ENCODE measurements at regions not wholly inside any gene's neighbourhood (a gene's known extent, or its start where the extent isn't known, plus 50 kb on each side); places are given as distances from the start of the nearest gene placed in this dataset.

DNA sequence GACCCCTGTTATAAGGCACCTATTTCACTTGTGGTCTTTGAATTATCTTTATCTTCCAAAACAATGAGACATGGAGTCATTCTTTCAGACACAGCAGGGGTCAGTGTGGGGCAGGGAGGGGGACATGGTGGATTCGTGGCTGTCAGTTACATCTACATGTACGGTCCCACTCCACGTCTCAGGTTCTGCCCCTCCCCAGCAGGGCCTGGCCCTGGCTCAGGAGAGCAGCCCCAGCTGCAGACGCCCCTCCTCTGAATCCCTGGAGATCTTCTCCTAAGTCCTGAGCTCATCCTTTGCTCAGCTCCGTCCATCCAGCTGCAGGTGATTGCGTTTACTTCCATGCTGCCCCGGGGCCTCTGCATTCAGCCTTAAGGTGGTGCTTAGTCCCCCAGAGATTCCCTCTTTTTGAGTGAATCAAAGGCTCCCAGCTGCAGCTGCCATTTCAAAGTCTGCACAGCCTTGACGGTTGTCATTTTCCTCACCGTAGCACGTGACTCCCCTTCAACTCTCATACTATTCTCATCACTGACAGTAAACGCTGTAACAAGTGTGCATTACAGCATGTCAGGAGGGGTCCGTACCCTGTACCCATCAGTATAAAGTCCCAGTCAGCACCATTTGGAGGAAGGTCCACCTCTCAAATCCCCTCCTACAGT is 113.4 kb upstream of the TCERG1L start:
- DNase-seq (ENCODE audit: insufficient read length, low spot score) = no peak
- FAIRE-seq = no peak

DNA sequence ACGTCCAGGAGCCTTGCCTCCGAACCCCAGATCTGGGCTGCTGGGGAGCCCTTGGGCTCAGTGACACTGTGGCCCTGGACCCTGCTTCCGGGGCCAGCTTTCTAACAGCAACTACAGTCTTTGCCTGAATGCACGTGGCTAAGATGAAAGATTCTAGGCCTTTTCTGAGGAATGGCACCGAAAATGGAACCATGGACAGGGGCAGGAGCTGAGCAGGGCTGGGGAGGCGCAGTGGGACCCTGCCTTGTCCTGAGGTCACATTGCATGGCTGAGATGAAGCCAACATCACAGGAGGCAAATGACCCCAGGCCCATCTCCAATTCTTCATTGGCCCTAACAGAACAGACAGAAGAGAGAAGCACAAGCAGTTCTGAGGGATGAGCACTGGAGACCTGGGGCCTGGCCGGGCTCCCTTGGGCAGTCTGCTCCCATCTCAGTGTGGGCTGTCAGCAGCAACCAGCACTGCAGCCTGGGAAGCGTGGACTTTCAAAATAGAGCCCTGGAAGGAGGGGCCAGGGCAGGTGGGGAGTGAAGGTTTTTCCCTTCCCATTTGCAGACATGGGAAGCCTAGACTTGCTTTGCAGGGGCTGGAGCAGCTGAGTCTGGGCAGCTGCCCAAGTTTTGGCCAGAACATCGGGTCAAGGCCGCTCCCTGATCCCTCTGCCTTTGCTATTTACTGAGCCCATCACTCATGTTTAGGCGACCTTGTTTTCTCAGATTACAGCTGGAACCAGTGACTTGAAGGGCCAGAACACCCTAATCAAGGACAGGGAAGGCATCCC is 114.4 kb upstream of the TCERG1L start:
- DNase-seq (ENCODE audit: insufficient read length, low spot score) = no peak
- no peak for FAIRE-seq

DNA sequence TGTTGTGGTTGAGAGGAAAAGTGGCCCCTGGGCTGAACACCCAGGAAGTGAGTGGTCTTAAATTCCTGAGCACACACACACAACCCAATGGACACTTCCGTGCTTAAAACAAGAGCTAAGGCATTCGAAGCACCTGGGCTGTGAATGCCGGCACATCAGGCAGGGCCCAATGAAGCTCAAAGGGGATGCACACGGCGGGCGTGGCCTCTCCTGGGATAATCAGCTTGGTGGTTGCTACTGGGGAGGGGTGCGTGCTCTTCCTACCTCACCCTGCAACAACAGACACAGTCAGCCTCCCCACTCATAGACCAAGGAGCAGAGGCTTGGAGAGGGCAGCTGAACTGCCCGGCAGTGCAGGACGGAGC is 115.0 kb upstream of the TCERG1L start:
- DNase-seq (ENCODE audit: insufficient read length, low spot score) (no peak), FAIRE-seq (no peak)

DNA sequence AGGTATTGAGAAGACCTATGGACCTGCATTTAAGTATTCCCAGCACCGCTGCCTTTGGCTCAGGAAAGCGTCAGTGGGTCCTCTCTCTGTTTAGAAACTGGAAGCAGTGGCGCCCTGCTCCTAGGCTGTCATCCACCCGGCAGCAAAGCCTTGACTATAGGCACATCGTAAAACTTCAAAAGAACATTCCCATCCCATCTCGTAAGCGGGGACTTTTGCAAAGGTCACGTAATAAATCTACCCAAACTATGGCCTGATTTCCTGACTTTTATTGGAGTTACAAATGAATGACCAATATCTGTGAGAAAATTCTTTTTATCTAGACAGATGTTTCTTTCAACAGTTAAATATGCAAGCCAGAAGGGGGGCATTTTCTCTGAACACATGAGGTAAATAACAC is 115.8 kb upstream of the TCERG1L start:
- no peak for DNase-seq (ENCODE audit: insufficient read length, low spot score)
- no peak for FAIRE-seq

DNA sequence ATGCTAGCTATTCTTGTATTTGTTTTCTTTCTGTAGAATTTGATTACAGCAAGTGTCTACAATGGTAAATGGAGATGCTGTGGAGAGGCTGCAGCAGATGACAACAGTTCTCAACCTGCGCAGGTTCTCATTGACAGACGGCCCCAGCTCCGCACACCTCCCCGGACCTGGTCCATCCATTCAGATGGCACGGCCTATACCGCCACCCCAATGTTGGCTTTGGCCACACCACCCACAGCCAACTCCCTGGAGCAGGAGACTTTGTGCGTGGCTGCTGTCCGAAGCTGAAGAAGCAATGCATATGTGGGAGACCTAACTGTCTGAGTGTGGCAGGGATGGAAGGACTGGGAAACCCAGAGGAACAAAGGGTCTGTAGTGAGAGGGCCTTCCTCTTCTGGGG is 116.4 kb upstream of the TCERG1L start:
- no peak for FAIRE-seq
- DNase-seq (ENCODE audit: insufficient read length, low spot score) = no peak

DNA sequence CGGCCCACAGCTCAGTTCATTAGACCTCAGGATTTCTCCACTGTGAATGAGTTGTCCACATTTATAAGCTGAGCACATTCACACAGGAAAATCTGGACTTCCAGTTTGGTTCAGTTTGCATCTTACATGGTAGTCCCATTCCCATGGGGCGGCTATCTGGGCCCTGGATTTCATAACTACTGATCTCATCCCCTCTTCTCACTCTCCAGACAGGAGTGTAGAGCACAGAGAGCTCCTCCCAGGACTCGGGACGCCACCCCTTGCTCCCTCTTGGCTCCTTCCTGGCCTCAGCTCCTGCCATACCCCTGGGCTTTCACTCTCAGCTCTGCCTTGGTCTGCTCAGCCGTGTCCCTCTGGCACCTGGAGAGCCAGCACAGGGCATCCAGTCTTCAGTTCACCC is 117.6 kb upstream of the TCERG1L start:
- FAIRE-seq (no peak), DNase-seq (ENCODE audit: insufficient read length, low spot score) (no peak)

DNA sequence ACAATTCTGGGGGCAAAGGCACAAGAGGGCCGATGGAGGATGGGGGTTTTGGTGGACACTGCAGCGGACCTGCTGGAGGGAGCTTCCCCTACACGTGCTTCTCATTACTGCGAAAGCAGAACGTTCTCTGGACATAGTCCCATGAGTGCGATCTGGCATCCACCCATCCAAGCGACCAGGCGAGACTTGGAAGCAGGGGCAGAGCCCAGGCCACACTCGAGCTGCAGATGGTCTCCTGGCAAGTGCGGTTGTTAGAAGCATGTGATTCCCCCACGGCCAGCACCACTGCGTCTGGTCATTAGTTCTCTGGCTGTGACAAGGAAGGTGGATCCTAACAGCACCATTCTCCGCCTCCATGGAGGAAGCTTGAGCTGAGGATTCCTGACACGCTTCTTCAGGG is 118.4 kb upstream of the TCERG1L start:
- FAIRE-seq = no peak
- no peak for DNase-seq (ENCODE audit: insufficient read length, low spot score)

DNA sequence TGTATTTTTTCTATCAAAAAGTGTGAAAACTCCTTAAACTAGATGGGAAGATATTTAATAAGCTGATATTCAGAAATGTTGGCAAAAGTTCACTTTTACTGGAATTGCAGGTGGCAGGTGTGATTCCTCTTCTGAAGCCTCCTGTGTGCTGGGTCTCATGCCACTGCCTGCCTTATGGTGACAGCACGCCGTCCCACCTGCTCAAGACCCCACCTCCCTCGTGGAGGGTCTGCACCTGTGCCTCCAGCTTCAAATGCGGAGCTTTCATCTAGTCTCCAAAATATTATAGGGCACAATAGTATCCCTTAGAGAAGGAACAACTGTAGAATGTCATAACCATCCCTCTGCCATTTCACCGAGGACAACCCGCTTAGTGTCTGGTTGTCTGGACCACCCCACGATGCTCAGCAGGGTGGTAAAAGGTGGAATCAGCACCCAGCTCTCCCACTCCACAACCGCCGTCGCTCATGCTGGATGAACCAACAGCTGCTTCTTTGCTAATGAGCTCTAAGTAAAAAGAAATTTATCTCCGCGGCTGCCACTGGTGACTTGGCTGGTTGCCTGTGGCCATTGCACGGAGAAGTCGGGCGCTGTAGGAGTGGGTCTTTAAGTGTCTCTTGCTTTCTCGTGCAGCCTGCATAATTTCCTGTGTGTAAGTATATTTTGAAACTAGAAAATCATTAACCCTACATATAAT is 119.3 kb upstream of the TCERG1L start:
- DNase-seq (ENCODE audit: insufficient read length, low spot score) = no peak
- FAIRE-seq = no peak

DNA sequence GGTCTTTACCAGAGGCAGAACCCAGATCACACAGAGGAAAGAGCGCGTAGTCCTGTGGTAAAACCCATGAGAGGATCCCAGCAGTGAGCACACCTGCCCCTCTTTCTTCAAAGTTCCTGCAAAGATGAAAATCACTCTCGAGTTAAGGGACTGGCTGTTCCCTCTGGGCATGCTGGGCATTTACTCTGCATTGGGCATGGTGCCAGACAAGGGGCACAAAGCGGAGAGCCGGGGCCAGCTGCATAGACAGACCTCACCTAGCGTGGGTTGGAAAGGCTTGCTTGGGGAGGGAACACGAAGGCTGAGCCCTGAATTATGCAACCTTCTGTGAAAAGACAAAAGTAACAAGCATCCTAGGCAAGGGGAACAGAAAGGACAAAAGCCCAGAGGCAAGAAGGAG is 120.0 kb upstream of the TCERG1L start:
- DNase-seq (ENCODE audit: insufficient read length, low spot score) (no peak), FAIRE-seq (no peak)

DNA sequence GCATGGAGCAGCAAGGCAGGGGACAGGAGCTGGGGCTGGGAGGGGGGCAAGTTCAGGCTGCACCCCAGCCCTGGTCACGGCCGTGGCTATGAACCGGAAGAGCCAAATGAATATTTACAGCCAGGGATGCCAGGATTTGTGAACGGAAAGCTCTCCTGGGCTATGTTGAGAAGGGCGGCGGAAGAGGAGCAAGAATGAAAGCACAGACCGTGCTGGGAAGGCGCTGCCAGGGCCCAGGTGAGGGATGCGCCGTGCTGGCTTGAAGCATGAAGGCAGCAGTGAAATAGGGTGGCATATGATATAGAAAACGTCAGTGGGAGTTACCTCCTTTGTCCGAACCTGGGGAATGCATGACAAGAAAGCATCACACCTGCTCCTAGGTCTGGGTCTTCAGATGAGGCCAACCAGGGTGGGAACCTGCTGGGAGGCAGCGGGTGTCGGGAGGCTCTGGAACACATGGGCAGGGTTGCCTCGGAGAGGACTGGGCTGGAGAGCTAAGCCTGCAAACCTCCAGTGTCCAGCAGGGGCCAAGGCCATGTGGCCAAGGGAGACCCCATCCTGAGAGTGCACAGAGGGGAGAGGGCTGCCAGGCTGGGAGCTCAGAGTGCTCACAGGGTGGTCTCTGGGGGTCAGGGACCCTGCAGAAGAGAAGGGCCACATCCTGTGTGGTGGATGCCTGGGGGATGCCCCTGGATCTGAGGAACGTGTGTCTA is 120.6 kb upstream of the TCERG1L start:
- DNase-seq (ENCODE audit: insufficient read length, low spot score) = no peak
- no peak for FAIRE-seq

DNA sequence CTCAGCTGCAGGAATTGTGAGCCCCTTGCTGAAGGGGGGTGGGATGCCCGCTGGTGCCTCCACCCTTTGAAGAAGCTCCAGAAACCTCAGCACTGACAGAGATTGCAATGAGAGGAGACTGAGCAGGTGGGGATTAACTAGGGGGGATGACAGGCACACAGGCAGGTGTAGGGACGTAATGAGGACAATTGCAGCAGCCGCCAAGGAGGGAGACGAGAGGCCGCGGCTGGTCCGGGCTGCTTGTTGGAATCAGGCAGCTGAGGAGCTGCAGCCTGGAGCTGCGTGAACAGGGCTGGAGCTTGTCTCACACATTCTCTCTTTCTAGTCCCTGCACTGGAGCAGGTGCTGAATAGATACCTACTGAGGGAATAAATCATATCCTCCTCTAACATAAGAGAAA is 122.0 kb upstream of the TCERG1L start:
- no peak for DNase-seq (ENCODE audit: insufficient read length, low spot score)
- FAIRE-seq = no peak

DNA sequence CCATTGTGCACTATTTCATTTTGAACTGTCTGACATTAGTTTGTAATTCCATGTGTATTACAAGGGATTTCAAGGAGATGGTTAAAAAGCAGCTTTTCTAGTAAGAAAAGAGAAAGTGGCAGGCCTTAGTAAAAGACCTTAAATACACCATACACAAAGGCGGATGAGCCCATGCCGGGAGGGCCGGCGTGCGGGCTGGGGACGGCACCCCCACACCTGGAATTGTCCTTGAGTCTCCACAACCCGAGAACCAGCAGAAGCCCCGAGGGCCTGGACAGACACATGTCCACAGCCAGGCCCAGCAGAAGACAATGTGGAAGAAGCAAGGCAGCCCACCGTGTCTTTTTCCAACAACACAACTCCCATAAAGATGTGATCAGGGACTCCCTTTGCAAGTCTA is 123.7 kb upstream of the TCERG1L start:
- no peak for FAIRE-seq
- DNase-seq (ENCODE audit: insufficient read length, low spot score) = no peak

DNA sequence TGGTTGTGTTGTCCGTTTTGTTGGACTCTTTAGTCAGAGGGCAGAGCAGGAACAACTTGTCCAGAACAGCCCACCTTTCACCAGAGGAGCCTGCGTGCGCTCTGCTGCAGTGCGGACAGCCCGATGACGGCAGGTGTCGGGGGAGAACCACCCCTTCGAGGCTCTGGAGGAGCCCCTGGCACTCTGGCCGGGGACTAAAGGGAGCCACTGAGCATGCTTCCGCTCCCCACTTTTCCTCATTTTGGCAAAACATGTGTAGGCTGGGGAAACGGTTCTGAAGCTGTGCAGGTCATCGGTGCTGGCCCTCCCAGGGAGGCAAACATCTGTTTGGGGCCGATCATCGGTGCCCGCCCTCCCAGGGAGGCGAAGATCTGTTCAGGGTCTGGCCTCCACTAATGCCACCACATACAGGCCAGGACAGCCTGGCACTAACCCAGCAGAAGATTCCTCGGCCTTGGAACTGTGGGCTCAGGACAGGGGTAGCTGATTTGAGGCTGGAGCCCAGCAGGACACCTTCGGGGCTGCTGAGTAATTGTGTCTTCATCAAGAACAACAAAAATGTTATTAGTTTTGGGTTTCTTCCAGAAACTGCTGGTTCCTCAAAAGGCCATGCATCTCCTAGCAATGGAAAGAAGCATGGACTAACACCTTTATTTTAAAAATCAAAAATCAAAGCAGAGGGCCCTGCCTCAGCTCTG is 124.4 kb upstream of the TCERG1L start:
- FAIRE-seq (no peak), DNase-seq (ENCODE audit: insufficient read length, low spot score) (no peak)

DNA sequence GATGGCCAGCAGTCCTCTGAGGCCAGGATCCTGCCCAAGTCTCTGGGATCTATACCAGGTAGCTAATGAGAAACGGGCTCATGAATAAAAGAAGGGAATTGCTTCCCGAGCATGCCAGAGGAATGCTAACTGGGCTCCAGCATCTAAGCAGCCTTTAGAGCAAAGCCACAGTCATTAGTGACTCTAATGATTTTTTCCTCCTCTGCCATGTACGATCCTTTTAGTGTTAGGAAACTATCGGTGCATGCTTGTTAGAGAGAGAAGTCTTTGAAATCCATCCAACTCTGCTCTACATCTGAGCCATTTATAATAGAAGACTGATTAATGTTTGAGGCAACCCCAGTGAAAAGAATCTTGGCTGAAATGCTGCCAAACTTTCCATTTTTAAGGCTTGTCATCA is 124.9 kb upstream of the TCERG1L start:
- DNase-seq (ENCODE audit: insufficient read length, low spot score) (no peak), FAIRE-seq (no peak)

DNA sequence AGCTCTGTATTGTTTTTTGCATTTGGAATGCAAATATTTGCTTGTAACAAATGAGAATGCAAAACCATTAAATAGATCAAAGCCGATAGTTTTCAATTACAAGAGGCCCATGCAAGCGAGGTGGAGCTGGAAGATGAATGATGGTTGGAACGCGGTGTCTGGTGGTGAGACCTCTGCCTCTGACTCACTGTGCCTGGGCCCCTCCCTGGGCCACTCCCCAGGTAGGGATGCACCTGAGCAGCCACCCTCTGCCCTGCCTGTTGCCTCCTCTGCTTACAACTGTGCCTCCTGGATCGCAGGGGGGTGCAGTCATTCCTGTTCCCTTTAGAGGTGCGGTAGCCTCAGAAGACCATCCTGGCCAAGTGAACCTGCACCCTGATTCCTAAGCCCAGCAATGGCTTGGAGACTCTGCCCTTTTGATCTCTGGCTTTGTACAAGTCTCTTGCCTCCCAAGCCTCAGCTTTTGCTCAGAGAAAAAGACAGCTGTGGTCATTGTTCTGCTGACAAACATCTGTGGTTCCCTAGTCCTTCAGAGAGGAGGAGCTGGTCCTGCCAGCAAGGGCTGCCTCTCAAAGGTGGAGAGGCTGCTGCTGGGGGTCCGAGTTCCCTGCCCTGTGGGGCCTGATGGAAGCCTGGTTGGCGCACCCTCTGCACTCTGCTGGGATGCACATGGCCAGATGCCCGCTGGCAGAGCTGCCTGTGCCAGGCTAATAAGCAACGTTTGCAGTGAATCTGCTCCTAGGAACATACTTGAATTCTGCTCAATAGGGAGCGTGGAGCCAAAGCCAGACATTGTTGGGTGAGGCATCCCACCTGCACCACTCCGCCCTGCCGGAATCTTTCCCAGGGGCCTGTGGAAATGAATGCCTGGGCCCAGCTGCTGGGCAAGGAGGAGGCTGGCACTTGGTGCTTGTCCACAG is 126.3 kb upstream of the TCERG1L start:
- FAIRE-seq (no peak), DNase-seq (ENCODE audit: insufficient read length, low spot score) (no peak)

DNA sequence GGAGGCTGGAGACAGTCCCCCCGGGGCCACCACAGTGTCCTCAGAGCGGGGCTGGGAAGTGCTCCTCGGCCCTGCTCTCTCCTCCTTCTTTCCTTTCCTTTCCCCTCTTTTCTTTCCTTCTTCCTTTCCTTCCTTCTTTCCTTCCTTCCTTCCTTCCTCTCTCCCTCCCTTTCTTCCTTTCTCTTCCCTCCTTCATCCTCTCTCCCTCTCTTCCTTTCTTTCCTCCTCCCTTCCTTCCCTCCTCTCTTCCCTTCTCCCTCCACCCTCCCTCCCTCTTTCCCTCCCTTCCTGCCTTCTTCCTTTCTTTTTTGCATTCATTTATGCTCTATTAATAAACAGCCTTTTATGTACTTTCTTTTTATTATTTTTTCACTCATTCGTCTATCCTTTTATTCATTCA is 127.1 kb upstream of the TCERG1L start:
- DNase-seq (ENCODE audit: insufficient read length, low spot score) = no peak
- no peak for FAIRE-seq

DNA sequence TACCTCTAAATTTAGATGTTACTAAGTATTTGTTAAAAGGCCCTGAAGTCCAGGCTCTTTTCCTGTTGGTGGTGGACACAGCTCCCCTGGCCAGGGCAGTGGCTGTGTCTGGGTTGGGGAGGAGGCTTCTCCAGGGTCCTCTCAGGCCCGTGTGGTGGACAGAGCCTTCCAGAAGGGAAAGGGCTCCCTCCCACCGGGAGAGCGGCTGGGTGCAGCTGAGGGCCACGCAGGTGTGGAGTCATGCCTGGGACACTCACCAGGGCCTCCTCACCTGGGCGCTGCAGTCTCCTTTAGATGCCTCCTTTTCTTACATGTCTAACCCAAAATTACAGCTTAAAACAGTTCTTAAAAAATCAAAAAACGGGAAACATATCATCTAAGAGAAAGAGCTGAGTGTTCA is 128.2 kb upstream of the TCERG1L start:
- FAIRE-seq (no peak), DNase-seq (ENCODE audit: insufficient read length, low spot score) (no peak)

DNA sequence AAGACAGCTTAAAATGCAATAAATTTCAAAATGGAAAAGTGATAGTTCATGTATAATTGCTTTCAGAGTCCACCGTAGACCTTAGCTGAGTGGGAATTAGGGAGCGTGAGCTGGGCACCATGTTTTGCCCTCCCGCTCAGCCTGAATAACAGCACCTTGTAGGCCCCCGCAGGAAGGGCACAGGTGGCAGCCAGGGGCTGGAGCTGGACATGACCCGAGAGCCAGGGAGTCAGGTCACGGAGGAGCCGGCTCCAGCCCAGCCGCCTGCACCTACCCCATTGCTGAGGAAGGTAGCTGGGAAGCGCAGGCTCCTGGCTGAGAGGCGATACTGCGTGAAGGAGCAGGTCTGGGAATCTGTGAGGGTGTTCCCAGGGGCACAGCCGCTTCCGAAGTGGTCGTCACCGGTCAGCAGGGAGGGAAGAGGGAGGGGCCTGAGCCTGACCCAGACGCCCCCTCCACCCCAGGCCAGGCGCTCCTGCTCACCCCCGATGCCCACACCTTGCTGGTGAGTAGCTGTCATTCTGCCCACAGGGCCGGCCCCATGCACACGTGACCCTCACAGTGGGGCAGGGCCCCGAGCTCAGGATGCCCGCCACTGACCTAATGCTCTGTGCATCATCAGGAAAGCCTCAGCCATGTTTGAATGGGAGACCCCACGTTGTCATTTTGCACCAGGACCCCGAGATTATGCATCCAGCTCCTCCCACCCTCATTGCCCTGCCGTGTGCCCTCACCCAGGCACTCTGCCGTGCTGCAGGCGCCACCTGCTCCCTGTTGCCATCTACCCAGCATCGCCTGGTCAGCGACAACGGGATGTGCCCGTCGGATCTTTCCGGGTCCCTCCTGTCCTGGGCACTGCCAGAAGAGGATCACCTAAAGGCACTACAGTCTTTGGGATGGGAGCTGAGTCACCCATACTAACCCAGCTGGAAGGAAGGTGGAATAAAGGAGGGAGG is 129.2 kb upstream of the TCERG1L start:
- DNase-seq (ENCODE audit: insufficient read length, low spot score) = no peak
- FAIRE-seq = no peak

DNA sequence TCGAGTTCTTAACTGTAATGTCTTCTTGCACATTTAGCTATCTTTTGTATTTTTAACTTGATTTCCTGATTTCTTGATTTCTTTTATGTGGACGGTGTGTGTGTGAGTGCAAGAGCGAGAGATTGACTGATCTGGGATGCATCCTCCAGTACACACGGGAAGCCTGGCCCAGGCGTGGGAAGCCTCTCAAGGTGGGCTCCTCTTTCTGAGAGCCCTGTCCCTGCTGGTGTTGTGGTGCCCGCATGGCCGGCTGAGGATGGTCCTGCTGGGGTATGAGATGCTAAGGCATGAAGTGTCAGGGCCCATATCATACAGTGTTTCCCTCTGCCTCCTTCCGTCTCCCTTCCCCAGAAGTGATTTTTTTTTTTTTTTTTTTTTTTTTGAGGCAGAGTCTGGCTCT is 130.8 kb upstream of the TCERG1L start:
- DNase-seq (ENCODE audit: insufficient read length, low spot score) = no peak
- no peak for FAIRE-seq
